Mononuclear cell (primary cell): ENCODE measurements at regions not wholly inside any gene's neighbourhood (a gene's known extent, or its start where the extent isn't known, plus 50 kb on each side); places are given as distances from the start of the nearest gene placed in this dataset.

Source experiments
- H3K27me3 ChIP-seq: 2 replicates; pipeline ENCODE4 v1.6.0; 2011; ENCODE audit warnings: low read length, control low read depth; ENCODE audit not compliant: insufficient read depth
- H3K4me1 ChIP-seq: 2 replicates; pipeline ENCODE4 v1.5.1; 2011; ENCODE audit warnings: mild to moderate bottlenecking, low read length, control low read depth; ENCODE audit not compliant: insufficient read depth
- H3K4me3 ChIP-seq: 2 replicates; pipeline ENCODE4 v1.5.1; 2011; ENCODE audit warnings: mild to moderate bottlenecking, low read length, moderate library complexity
- H3K9me3 ChIP-seq: 2 replicates; pipeline ENCODE4 v1.5.1; 2011; ENCODE audit warnings: low read depth, mild to moderate bottlenecking, control low read depth, low read length

DNA sequence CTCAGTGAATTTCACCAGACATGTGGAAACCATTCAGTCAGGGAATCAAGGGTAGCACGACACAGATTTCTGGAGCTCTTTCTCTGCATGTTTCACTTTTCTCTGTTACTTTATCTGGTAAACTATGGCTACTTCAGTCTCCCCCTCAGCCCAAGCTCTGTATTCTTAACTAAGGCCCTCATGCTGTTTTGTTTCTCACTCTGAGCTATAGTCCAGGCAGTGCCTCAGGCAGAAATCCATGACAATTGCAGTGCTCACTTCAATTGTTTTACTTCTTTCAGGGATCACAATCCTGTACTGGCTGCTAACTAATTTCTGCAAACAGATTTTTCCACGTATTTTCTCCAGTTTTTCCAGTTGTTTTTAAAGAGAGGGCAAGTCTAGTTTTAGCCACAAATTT lies 1599.9 kb upstream of the LRRTM3 start:
- Histone ChIP-seq H3K4me3 (no peak overlapping the region), H3K9me3 (no peaks in the 10 kb centered on the region)

DNA sequence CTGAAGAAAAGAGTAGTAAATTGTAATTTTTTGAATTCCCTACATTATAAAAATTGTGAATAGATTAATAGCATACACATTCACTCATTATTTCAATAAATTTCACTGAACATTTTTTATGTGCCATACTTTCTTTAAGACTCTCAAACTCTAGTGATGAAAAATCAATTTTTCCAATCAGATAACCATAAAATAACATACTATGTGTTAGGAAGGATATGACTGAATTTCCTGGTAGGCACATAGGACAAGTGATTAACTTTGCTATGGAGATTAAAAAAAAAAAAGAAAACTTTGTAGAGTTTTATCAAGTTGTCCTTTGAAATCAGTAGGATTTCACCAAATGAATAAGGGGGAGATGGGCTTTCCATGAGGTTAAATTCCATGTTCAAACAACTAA lies 1597.3 kb upstream of the LRRTM3 start:
- Histone ChIP-seq H3K27me3 (no peaks in the 10 kb centered on the region), H3K4me1 (no peaks in the 10 kb centered on the region), H3K9me3 (no peaks in the 10 kb centered on the region), H3K4me3 (no peak overlapping the region)

More for the DNA sequence above, 1599.9 kb upstream of the LRRTM3 start:
- Histone ChIP-seq H3K4me1 (no peaks in the 10 kb centered on the region), H3K27me3 (no peaks in the 10 kb centered on the region)

DNA sequence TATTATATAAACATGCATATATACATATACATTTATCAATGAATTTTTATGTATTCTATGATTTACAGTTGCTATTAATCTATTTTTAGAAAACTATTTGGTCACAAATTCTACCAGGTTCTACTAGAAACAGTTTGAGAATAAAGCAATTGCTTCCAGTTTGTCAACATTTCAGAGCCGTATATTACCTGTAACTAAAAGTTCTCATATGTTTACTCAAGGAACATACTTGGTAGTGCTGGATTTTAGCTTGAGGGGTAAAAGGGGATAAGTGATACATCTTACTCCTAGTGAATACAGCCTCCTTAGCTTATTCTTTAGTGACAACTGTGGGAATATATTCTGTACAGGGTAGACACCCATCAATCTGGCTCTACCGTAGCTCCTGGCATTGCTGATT lies 1590.5 kb upstream of the LRRTM3 start:
- Histone ChIP-seq H3K4me1 (no peaks in the 10 kb centered on the region), H3K4me3 (no peak overlapping the region), H3K27me3 (no peaks in the 10 kb centered on the region), H3K9me3 (no peaks in the 10 kb centered on the region)

DNA sequence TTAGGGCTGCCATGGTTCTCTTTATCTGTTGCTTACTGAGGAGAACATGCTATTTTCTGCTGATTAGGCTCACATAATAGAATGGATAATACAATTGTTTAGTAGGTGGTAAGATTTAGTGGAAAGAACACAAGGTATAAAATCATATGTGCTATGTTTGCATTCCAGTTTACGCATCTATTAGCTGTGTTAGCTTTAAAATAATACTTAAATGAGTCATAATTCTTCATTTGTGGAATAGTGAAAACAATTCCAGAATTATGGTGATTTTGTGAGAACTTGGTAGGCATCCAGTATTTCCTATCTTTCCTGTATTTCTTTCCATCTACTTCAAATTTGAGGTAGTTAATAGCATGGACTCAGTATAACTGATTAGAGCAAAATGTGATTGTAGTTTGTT lies 1585.5 kb upstream of the LRRTM3 start:
- Histone ChIP-seq H3K9me3 (no peaks in the 10 kb centered on the region), H3K4me3 (no peak overlapping the region), H3K27me3 (no peaks in the 10 kb centered on the region), H3K4me1 (no peaks in the 10 kb centered on the region)

DNA sequence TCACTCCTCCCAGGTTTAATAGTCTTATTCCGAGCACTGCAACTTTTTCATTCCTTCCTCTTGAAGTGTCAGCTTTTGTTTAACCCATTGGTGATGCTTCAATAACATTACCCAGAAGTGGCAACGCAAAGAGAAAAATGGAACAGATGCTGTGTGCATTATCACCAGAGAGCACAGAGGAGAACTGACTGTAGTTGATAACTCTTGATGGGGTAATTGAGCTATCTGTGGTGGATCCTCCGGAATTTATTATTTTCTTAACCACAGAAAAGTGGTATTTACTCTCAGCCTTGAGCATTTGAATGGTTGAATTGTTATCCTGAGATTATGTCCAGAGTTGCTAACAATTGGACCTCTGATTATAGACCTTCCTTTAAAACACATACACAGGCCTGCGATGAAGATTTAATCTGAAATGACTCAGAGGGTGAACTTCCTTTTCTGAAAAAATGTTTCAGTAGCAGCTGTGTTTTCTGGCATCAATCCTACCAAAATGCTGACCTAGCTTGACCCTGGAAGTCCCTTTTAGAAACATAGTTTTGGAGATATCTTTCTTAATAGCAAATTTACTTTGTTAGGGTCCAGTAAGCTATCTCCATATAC lies 1584.4 kb upstream of the LRRTM3 start:
- H3K27me3 ChIP-seq: no peaks in the 10 kb centered on the region
- no peaks in the 10 kb centered on the region for H3K9me3 ChIP-seq
- no peak overlapping the region for H3K4me3 ChIP-seq
- no peaks in the 10 kb centered on the region for H3K4me1 ChIP-seq

DNA sequence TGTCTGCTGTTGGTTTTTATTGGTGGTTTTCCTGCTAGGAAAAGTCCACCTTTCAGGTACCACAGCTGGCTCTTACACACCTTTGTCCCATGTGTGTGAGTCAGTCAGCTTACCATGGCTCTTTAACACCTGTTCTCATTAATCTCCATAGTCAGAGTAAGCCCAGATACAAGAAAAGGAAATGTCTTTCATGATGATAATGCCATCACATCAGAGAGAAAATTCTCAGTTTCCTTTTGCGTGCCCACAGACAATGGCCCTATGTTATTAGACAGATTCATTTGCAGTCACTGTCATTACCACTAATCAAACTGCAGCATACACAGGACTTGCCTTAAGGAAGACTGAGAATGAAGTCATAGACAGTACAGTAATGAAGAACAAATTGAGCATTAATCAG lies 1583.6 kb upstream of the LRRTM3 start:
- Histone ChIP-seq H3K9me3 (no peaks in the 10 kb centered on the region), H3K4me1 (no peaks in the 10 kb centered on the region), H3K27me3 (no peaks in the 10 kb centered on the region), H3K4me3 (no peak overlapping the region)

DNA sequence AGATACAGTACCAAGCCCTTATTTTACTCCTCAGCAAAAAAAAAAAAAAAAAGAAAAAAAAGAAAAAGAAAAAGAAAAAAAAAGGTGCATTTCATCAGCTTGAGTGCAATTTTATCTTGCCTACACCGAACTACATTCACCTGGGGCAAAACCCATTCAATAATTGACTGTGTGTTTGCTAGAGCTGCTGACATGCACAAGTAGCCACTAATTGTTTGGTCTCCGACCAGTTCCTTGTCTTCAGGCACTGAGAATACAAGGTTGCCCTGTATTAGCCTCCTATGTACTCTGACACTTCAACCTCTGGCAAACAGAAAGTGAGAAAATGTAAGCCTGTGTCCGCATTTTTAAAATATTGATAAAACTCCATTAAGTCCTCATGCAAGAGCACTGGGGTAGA lies 1579.4 kb upstream of the LRRTM3 start:
- Histone ChIP-seq H3K4me3 (no peak overlapping the region), H3K9me3 (no peaks in the 10 kb centered on the region), H3K27me3 (no peaks in the 10 kb centered on the region)

DNA sequence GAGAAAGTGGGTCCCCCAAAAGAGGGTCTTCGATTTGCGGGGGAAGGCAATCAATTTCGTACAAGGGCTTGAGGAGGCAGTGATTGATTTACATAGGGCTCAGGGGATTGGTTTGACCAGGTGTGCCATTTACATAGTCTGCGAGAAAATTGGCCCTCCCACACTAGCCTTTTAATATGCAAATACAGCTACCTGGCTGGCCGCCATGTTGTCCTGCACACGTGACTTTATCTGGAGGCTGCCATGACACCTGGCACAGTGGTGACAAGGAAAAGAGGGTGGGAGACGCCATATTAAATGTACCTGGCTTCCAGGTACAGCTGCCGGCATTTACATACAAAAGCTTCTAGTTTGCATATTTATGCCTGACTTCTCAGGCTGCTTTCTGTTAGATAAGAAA lies 1577.2 kb upstream of the LRRTM3 start:
- Histone ChIP-seq H3K9me3 (no peaks in the 10 kb centered on the region), H3K27me3 (no peaks in the 10 kb centered on the region), H3K4me1 (no peaks in the 10 kb centered on the region), H3K4me3 (no peak overlapping the region)

More for the DNA sequence above, 1579.4 kb upstream of the LRRTM3 start:
- no peaks in the 10 kb centered on the region for H3K4me1 ChIP-seq

DNA sequence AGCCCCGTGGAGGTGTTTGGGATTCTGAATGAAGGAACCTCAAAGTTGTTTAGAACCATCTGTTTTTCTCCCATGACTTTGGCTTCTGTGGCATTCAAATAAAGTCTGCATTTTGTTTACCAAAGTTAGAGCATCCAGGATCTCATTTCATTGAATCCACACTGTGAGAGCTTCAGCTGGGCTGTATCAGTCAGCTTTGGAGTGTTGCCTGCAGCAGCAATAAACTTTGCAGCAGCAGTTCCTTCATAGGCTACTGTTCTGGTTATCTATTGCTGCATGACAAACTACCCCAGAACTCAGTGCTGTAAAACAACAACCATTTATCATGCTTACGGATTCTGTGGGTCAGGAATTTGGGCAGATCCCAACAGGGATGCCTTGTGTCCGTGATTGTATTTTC lies 1575.2 kb upstream of the LRRTM3 start:
- Histone ChIP-seq H3K9me3 (no peaks in the 10 kb centered on the region), H3K27me3 (no peaks in the 10 kb centered on the region), H3K4me1 (no peaks in the 10 kb centered on the region), H3K4me3 (no peak overlapping the region)

DNA sequence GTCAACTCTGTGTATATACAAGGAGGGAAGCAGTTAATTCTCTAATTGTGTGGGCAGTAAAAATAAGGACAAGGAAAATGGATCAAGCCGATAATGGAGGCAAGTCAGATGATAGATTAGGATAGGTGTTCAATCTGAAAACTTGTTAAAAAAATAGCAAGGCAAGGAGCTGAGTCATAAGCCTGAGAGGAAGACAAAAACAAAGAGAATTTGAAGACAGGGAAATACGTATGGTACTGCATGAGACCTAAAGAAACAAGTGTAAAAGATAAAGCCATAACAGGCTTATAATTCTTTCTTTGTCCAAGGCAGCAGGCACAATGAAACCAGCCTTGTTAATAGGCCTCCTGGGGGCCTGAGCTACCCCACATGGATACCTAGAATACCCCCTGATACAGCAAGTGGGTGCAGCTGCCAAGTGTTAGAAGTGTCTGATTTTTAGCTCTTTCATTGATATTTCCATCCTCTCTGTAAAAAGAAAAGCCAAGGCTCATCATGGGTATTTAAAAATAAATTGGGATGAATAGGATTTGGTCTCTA lies 1570.6 kb upstream of the LRRTM3 start:
- Histone ChIP-seq H3K4me1 (no peaks in the 10 kb centered on the region), H3K27me3 (no peaks in the 10 kb centered on the region), H3K9me3 (no peaks in the 10 kb centered on the region), H3K4me3 (no peak overlapping the region)

DNA sequence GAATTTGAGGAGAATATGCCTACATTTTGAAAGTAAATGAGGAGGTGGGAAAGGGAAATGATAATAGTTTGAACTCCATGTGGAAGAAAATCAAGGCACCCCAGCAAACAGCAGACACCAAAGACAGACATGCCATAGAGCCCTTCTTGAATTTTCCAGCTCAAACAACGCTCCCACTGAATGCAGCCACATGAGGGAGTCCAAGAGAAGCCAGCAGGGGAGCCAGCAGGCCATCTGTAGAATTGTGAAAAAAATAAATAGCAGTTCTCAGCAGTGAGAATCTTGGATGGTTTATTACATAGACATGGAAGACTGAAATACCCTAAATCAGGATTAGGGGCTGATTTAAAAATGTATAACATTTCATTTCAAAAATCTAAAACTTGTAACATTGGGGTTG lies 1567.3 kb upstream of the LRRTM3 start:
- H3K4me3 ChIP-seq: no peak overlapping the region
- no peaks in the 10 kb centered on the region for H3K9me3 ChIP-seq

DNA sequence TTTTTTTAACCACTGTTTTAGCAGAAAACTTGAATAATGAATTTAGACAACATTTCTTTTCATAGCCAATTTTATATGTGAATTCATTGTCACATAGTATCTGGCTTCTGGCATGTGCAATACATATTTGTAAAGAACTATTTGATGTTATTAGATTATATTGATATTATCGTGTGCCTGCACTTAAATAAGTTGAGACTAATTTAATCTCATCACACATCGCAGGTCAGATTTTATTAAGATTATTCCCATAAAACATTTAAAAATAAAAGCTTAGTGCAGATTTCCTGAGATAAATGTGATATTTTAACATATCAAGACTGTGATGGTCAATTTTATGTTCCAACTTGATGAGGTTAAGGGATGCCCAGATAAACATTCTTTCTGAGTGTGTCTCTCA lies 1565.3 kb upstream of the LRRTM3 start:
- Histone ChIP-seq H3K4me1 (no peaks in the 10 kb centered on the region), H3K27me3 (no peaks in the 10 kb centered on the region)

More for the DNA sequence above, 1567.3 kb upstream of the LRRTM3 start:
- H3K4me1 ChIP-seq: no peaks in the 10 kb centered on the region
- no peaks in the 10 kb centered on the region for H3K27me3 ChIP-seq

DNA sequence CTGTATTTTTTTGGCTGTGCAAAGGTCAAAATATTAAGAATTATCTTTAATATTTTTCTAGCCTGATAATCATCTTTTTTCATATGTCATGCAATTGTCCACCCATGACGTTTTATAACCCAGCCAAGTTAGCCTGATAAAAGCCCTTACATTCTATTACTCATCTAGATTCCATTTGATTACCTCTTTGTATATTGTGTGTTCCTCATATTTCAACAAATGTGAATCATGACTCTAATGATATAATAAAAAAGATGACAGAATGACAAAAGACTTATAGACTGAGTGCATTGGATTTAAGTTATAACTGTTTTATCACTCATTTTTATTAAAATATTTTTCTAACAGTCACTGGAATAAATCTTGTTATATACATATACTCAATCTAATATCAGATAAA lies 1560.0 kb upstream of the LRRTM3 start:
- Histone ChIP-seq H3K4me1 (no peaks in the 10 kb centered on the region), H3K9me3 (no peaks in the 10 kb centered on the region), H3K27me3 (no peaks in the 10 kb centered on the region), H3K4me3 (no peak overlapping the region)

More for the DNA sequence above, 1565.3 kb upstream of the LRRTM3 start:
- Histone ChIP-seq H3K4me3 (no peak overlapping the region), H3K9me3 (no peaks in the 10 kb centered on the region)

DNA sequence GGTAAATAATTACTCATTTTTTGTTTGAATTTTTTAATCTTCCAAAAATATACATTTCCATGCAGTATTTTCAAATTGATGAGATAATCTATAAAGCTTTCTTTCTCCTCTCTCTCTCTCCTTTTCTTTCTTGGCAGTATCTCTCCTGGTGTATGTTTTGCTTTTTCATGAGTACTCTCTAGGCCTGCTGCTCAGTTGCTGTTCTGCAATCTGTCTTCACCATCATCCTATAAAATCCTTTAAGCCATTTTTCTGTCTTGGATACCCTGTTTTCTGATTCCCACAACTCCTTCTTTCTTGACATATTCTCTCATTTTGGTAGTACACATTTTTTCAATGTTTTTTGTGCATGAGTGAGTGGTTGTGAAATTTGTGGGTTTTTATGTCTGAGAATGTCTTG lies 1558.1 kb upstream of the LRRTM3 start:
- no peaks in the 10 kb centered on the region for H3K4me1 ChIP-seq
- no peak overlapping the region for H3K4me3 ChIP-seq
- no peaks in the 10 kb centered on the region for H3K9me3 ChIP-seq
- H3K27me3 ChIP-seq: no peaks in the 10 kb centered on the region

DNA sequence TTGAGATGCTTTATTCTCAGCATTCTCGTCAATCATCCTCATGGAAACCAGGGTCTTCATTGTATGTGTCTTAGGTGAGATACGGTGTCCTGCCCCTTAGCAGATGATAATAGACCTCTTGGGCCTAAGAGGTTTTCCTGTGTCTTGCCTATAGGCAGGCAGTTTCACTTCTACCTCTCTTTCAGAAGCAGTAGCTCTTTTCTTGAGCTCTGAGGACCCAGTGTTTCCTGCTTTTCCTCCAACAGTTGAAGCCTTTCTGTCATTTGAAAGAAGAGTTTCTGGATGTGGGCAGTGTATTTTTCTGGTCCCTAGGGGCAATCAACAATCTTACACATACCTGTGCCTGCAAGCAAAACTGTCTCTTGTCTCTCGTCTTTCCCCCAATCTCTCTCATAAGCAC lies 1550.3 kb upstream of the LRRTM3 start:
- no peaks in the 10 kb centered on the region for H3K27me3 ChIP-seq
- no peaks in the 10 kb centered on the region for H3K4me1 ChIP-seq
- H3K9me3 ChIP-seq: peaks cover 5% of the 10 kb centered on the region
- no peak overlapping the region for H3K4me3 ChIP-seq

DNA sequence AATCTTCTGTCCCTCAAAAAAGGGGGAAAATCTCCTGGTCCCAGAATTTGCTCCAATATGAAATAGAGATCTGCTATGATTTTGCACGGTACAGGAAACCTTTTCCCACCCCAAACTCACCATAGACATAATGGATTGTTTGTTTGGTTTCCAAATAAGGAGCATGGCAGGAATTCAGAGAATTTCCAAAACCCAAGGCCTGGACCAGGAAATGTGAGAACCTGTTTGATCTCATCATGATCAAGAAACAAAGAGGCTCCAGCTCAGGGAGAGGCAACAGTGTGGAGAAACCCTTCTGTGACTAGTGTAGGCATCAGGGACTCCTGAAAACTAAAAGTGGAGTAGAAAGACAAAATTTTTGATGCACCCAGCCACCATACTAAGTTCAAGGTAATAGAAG lies 1548.1 kb upstream of the LRRTM3 start:
- Histone ChIP-seq H3K9me3 (peaks cover 5% of the 10 kb centered on the region), H3K4me3 (no peak overlapping the region), H3K4me1 (no peaks in the 10 kb centered on the region), H3K27me3 (no peaks in the 10 kb centered on the region)
